ENCODE measurements at regions not wholly inside any gene's neighbourhood (a gene's known extent, or its start where the extent isn't known, plus 50 kb on each side); places are given as distances from the start of the nearest gene placed in this dataset.
"Not testable (repeated sequence)": the region's sequence is repeated elsewhere in the genome, so short reads cannot be mapped to it uniquely, and the experiment has no call there.

DNA sequence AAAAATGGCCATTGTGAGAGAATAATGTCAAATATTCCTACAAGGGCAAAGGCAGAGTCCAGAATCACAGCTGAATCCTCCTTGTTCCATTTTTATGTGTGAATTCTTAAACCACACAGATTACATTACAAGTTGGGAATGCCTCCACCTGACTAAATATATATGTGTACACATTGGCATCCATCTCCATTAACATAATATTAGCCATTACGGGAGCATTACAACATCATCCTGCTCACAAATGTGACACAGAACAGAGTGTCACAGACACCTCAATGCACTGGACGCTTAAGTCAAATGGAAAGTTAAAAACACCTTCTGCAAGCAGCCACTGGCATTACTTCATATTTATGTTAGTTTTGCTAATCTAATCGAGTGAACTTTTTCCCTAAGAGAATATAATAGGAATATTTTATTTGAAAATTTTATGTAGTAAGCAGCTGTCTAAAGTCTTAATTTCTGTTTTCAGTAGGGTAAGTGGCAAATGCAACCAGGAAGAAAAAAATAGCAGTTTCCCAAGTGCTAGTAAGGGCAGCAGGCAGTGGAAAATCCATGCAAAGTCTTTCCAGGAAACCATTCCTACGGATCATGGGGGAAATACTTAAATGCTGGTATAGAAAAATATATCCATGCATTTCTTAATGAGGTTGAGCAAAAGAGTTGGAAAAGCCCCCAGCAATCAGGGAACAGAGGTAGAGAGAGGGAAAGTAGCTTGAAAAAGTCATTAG is 255.6 kb downstream of the OSR1 start:
- no peak for DNase-seq (ENCODE audit: low read depth in 3 of 3)

GRCh38 chr2:19101968-19102367 is 256.5 kb downstream of the OSR1 start:
- DNase-seq (ENCODE audit: low read depth in 3 of 3), result no peak

DNA sequence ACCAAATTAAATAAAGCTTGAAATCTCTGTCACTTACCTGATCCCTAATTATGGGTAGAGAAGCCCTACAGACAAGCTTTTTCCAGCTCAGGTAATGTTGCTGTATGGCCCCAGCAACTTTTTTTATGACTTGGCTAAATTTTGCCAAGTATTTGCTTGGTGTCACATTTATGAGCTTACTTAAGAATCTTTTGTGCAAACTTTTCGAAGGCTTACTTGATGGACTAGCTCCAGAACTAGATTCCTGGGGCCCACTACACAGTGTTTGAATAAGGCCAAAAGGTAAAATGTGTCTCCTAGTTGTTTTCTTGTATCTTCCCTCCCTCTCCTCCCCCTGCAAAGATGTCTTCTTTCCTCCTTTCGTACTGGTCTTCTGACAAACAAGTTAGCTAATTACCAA is 257.9 kb downstream of the OSR1 start:
- no peak for DNase-seq (ENCODE audit: low read depth in 3 of 3)

- no peak for DNase-seq (ENCODE audit: low read depth in 3 of 3)
These were observed 259.2 kb downstream of the OSR1 start for GRCh38 chr2:19099181-19099580.

GRCh38 chr2:19098467-19099160 is 259.8 kb downstream of the OSR1 start:
- DNase-seq (ENCODE audit: low read depth in 3 of 3), result no peak

- DNase-seq (ENCODE audit: low read depth in 3 of 3), result not testable (repeated sequence)
These were observed 268.9 kb downstream of the OSR1 start for GRCh38 chr2:19089476-19089875.

GRCh38 chr2:19086231-19086651 is 272.2 kb downstream of the OSR1 start:
- DNase-seq (ENCODE audit: low read depth in 3 of 3), result no peak

- no peak for DNase-seq (ENCODE audit: low read depth in 3 of 3)
These were observed 279.7 kb downstream of the OSR1 start for GRCh38 chr2:19078709-19079108.

- no peak for DNase-seq (ENCODE audit: low read depth in 3 of 3)
These were observed 284.9 kb downstream of the OSR1 start for GRCh38 chr2:19073522-19073921.

DNA sequence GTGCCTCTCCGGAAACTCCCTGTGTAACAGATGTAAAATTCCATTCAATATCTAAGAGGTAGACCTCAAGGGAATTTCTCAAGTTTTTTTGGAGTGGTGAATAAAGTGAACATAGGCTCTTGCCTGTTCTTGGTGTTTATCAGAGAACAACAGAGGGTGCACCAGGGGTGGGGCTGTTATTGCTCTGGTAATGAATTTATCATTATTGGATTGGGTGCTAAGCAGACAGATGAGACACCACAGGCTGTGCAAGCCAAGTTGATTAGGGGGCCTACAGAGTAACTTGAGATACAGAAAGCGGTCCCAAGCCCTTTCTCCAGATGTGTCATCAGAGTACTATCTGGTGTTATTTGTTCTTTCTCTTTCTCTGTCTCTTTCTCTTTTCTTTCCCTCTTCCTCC is 286.3 kb downstream of the OSR1 start:
- no peak for DNase-seq (ENCODE audit: low read depth in 3 of 3)

DNA sequence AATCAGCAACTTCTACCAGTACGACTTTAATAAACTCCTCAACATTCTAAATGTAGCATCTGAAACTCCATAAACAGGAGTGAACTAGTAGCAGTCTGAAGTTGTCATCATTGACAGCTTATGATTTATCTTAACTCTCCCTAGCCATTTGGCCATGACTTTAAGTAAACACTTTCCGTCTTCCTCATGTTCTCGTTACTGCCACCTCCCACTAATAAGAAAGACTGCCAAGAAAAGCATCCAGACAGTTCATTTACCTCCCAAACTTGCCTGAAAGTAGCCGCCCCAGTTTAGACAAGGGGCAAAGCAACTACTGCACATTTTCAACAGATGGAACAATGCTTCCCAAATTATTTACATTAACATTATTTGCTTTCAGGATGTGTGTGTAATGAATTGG is 287.5 kb downstream of the OSR1 start:
- no peak for DNase-seq (ENCODE audit: low read depth in 3 of 3)

DNA sequence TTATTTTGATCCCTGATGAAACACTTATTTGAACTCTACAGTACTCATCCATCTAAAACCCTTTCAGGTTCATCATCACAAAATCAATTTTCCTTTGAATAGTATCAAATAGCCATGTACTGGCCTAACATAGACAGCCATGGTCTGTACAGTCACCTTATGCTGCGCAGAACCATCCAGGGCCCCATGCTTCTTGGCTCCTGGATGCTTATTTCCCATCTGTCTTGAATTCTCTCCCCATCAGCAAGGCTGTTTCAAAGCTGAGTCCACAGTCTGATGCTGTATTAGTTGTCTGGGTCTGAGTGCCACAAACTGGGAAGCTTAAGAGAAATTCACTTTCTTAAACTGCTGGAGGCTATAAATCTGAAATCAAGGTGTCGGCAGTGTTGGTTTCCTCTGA is 290.2 kb downstream of the OSR1 start:
- DNase-seq (ENCODE audit: low read depth in 3 of 3), result no peak

DNA sequence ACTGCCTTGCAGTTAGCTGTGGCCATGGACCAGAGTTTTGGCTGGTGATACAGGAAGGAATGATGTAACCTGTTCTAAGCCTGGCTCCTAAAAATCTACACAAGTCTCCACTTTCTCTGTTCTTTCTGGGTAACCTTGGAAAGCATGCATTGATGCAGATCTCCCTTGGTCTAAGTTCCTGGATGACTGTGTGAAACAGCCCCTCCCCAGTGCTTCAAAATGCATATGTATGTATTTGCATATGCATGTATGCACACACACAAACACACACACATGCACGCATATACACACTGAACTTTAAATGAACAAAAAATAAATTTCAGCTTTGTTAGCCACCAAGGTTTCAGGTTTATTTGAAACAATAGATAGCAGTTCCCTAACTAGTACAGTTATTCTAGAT is 296.1 kb downstream of the OSR1 start:
- DNase-seq (ENCODE audit: low read depth in 3 of 3), result no peak

GRCh38 chr2:19059076-19059475 is 299.3 kb downstream of the OSR1 start:
- no peak for DNase-seq (ENCODE audit: low read depth in 3 of 3)

GRCh38 chr2:19051203-19051831 is 307.1 kb downstream of the OSR1 start:
- DNase-seq (ENCODE audit: low read depth in 3 of 3), result no peak

- no peak for DNase-seq (ENCODE audit: low read depth in 3 of 3)
These were observed 308.1 kb downstream of the OSR1 start for GRCh38 chr2:19050354-19050753.

DNA sequence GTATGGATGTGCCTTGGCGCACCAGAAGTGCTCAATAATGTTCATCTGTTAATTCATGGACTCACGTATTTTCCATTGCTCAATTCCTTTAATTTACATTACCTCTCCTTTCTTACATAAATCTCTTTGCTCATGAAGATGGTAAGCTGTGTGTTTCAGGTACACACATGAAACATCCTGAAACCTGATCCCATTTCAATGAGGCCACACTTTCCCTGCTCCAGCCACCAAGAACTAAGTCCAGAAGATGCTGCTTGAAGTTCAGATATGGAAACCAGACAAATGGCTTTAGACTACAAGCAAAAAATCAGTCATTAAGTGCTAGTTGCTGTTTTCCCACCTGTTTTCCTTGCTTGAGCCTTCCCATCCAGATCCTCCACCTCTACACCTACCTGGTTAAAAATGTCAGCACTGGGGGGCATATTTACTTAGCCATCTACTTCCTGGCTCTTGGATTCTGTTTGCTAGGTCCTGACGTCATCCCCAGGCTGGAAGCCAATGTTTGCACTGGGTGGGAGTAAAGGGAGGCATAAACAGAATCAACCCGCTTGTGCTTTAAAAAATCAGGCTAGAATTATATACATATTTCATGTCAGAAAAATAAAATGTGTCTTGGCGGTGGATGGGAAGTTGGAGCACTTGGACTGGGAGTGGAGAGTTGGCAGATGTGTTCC is 309.7 kb downstream of the OSR1 start:
- DNase-seq (ENCODE audit: low read depth in 3 of 3), result no peak

GRCh38 chr2:19046986-19047780 is 311.2 kb downstream of the OSR1 start:
- DNase-seq (ENCODE audit: low read depth in 3 of 3), result no peak

- no peak for DNase-seq (ENCODE audit: low read depth in 3 of 3)
These were observed 313.3 kb downstream of the OSR1 start for GRCh38 chr2:19045151-19045550.

DNA sequence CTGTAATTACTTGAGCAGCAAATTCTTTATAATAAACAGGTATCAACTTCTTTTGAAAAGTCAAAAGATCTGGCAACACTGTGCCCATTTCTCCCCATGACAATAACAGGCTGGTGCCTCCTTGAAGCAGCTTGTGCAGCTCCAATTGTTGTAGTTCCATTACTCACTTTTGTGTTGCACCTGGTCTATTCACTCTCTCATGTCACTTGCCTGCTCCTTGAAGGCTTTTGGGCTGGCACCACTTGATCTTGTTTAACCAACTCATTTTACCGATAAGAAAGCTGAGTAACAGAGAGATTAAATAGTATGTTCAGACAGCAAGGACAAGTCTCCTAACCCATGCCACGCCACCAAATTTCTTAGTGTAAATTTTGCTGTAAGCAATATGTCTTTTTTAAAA is 314.5 kb downstream of the OSR1 start:
- no peak for DNase-seq (ENCODE audit: low read depth in 3 of 3)

DNA sequence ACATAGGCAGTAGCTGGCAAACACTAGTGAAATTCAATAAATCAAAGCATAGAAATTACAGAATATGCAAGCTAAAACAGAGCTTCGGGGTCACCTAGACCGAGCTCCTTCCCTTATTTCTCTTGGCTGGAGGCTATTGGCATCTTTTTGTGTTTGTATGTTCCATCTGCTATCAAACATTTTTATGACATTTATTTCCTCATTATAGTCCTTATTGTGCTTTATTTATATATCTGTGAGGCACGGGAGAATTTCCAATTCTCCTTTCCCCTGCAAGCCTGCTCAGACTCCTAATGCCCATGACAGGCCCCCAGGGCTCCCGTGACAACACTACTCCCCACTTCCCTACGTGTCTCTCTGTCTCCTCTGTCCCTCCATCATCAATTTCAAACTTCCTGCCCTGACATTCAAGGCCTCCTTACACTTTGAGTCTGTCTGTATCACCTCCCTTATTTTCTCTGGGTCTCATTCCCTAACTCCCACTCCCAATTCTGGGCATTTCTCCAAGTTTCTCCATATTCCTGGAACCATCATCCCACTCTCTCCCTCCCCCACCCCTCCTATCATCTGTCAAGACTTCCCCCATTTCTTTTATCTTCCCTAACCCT is 316.9 kb downstream of the OSR1 start:
- no peak for DNase-seq (ENCODE audit: low read depth in 3 of 3)

Measured in stimulated activated CD4-positive, alpha-beta T cell treated with anti-CD3 and anti-CD28 coated beads, TNF-alpha, amount 100 ng/mL, for 4 hours (primary cell).